ENCODE measurements at regions not wholly inside any gene's neighbourhood (a gene's known extent, or its start where the extent isn't known, plus 50 kb on each side); places are given as distances from the start of the nearest gene placed in this dataset.
"Not testable (repeated sequence)": the region's sequence is repeated elsewhere in the genome, so short reads cannot be mapped to it uniquely, and the experiment has no call there.

DNA sequence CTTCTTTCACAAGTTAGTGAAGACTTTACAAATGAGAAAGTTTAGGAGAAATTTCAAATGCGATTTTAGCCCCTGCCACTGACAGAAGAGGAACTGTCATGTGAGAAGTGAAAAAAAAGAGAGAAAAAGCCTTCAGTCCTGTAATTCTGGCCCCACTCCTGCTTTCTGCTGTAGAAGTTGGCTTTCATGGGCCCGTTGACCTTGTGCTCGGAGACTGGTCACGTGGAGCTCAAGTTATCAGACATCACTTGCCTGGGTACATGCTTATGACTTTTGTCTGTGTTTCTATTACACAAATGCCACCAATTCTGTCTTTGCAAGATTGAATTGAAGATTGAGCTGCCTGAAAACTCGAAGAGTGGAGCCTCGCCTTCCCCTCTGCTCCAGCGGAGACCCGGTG lies 749.9 kb downstream of the BCL11A start:
- no peak for DNase-seq (ENCODE audit: low read depth, low spot score)

DNA sequence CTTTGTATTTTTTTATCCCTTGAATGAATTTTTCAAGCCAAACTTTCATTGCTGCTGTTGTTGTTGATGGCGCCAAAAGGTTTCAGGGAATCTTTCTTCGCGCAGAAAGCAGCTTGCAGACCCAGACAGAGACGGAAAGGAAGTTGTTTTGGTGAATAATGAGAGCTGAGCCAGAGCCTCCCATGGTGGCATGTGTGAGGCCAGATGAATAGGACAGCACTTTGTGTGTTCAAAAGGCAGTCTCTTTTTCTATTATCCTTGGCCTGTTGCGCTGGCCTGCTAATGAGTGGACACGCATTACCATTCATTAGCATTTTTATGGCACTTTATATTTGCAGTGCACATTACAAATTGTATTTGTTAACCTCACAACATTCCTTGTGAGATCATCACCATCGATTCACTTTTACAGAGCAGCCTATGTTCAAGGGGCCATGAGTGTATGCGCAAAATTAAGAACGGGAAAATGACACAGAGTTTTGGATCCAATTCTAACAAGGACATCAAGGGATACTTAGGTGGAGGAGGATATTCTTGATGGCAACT lies 754.7 kb downstream of the BCL11A start:
- no peak for DNase-seq (ENCODE audit: low read depth, low spot score)

DNA sequence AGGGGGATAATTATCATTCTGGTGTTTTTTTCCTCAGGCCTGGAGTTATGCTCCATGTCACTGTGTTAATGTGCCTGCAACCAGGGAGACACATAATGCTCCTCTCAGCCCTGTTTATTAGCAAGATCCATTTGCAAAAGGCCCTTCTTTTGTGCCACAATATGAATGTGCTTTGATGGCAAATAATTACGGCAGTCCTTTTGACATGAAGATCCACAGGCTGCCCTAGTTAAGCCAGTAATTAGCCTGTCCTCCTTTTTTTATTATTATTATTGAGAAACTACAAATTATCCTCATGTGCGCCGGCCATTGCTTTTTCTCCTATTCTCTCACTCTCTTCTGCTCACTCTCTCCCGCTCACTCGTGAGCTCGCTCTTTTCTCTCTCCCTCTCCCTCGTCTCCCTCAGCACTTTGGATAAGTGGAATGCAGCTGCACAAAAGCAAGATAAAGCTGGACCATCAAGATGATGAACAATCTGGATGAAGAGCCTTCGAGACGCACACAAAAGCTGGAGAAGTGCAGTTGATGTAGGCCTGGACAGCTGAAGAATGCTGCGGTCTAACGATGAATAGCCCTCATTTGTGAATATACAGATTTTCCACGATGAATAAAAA lies 762.3 kb downstream of the BCL11A start:
- no peak for DNase-seq (ENCODE audit: low read depth, low spot score)

DNA sequence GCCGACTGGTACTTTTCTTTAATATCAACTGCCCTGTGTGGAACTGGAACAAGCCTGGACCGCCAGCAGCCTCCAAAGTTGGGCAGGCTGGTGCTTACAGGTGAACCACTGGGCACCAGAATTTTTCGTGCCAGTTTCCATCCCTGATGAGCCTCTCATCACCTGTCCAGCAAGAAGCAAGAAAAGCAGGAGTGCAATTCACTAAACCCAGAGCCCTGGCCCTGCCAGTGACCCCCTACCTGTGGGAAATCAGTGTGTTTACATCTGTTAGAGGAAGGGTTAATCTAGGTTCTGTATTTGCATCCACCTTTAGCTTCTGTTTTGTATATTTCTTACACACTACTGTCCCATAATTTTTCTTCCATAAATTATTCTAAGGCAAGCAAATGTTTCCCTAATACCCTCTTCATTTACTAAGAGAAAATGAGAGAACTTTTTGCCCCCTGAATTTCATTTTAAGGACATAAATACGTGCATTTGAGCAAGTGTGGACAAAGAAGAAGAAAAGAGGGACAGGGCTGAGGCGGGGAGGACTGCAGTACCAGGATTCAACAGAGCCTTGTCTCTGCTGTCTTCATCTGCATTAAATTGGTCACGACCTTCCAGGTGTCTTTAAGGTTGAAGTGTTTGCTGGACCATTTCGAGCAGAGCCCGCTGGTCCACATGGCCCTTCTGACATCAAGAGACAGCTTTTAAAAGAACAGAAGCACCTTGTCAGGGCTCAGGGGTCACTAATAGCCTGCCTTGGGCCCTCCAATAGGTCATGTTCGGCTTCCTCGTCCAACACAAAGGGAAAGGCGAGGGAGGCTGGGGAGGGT lies 763.1 kb downstream of the BCL11A start:
- DNase-seq (ENCODE audit: low read depth, low spot score), result no peak

DNA sequence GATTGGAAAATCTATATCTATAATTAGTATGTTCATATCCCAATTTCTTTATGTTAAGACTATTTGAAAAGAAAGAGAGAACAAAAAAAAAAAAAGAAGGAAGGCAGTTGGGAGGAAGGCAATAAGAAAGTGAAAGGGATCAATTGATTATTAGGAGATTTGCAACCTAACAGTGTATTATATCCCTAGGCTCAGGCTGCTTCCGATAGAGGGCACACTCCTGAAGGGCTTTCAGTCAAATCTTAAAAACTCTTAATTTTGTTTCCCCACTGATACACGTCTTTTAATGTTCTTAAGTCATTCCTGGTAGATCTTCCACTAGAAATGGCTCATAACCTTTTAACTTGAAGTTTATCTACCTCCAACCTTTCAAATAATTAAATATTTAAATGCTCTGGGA lies 763.9 kb downstream of the BCL11A start:
- DNase-seq (ENCODE audit: low read depth, low spot score), result no peak

DNA sequence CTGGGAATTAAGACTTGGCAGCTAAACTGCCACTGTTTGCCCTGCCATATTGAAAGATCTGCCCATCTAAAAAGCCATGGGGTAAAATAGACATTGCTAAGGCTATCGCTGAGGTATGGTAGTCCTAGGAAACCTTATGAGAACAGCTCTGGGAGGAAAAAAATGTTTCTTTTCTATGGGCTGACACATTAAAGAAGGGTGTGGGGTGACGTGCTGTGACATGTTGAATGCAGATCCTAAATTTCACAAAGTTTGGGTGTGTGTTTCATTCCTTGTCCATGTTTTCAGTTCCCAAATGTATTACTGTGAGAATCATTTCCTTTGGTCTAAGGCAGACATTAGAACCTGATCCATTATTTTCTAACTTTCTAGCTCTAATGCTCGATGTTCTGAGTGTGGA lies 766.4 kb downstream of the BCL11A start:
- no peak for DNase-seq (ENCODE audit: low read depth, low spot score)

DNA sequence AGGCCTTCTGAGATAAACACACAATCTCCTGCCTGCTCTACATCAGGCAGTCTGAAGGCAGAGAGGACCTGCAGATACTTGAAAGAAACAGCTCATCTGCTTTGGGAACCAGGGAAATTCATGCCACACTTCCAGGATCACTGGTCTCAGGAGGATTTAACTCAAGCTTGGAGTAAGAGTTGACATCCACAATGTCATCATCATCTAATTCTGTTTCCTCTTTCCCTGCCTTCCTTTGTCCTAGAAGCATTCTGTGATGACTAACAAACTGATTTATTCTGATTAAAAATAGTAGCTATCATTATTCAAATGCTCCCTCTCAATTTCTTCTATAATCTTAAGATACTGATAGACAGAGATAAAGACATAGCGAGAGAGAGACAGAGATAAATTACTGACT lies 766.8 kb downstream of the BCL11A start:
- no peak for DNase-seq (ENCODE audit: low read depth, low spot score)

DNA sequence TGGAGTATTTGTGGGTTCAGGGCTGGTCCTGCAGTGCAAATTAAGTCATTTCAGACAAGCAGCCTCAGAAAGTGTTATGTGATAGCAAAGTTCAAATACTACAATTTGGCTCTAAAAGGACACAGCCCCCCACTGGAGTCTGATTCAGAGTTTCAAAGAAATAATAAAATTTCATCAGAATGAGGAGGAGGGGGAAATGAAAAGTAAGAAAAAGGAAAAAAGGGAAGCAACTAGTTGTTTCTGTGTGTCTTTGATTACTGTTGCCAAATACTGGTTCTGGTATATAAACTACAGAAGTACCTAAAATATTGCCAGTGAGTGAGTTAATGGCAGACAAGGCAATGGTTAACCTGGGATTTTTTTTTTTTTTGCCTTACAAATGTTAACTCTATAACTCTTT lies 773.9 kb downstream of the BCL11A start:
- DNase-seq (ENCODE audit: low read depth, low spot score), result no peak

DNA sequence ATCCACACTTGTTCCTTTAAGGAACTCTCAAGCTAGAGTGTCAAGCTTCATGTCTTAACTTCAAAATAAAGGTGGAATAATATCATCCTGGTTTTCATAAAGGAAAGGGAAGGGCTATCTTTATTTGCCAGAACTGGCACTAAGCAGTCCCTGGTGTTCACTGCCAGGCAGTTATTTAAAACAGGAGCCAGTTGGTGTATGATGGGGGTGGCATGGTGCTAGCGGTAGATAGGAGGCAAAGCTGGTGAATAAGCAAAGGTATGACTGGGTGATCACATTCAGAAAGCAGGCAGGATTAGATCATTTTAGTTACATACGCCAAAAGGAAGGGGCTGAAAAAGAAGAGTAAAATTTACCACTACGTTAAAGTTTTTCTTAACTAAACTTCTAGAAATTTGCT lies 776.3 kb downstream of the BCL11A start:
- no peak for DNase-seq (ENCODE audit: low read depth, low spot score)

DNA sequence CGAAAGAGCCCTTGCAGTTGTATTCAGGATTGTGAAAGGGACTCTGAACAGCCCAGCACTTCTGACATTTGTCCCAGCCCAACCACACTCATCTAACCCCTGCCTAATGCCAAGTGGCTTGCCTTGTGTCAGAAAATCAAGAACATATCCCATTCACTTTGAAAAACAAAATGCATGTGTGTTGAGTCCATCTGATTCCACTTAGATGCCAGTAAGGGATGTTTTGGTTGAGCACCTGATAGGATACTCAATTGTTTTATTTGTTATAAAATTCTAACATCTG lies 776.8 kb downstream of the BCL11A start:
- no peak for DNase-seq (ENCODE audit: low read depth, low spot score)

DNA sequence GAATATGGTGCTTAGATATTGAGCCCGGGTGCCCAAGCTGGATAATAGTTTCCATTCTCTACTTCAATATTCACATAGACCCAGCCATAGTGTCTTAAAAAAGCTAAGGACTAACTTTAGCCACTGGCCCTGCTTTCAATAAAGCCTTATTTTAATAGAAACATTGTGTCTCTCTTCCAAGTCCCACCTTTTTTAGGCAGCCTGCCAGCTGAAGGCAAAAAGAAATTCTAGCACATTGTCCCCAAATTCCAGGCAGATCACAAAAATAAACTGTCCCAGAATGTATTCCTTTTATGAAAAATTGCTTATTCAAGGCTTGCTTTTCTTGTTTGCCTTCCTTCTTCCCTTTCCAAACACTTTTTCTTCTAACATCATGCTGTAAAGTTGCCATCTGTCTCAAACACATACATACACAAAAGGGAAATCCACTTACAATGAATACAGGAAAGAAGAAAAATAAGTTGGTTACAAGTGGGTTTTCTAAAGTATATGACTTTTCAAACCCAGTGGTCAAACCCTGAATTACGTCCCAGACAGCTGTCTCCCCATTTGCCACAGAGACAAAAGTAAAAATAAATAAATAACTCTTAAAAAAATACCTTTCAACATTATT lies 778.5 kb downstream of the BCL11A start:
- DNase-seq (ENCODE audit: low read depth, low spot score), result no peak

DNA sequence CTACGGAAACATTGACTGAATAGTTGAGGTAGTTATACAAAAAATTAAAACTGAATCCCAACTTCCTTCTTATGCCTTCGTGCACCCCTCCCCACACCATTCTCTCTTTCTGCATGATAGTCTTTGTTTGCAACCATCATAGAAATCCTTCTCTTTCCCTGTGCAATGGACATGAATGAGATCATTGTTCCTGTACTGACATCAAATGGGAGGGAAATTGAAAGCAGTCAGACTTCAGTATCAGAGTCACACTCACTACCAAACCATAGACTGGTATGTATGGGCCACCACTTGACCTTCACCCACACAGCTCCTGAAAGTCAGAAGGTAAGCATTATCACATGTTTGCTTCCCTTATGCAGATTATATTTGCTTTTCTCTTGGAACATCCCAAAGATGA lies 782.8 kb downstream of the BCL11A start:
- no peak for DNase-seq (ENCODE audit: low read depth, low spot score)

DNA sequence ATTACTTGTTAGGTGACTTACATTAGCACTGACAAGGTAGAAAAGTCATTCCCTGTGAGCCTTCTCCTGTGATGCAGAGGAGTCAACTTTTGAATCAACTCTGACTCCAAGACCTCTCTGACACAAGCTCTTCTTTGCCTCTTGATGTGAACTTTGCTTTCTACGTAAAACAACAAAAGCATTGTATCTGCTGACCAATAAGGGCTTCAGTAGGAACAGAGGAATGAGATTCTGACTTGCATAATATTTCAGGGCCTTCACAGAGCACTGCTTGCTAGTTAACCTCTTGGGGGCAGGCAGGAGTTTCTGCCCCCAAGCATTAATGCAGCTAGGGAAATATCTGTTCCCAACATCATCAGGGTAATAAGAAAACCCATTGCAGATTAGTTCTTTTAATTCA lies 791.5 kb downstream of the BCL11A start:
- DNase-seq (ENCODE audit: low read depth, low spot score), result no peak

DNA sequence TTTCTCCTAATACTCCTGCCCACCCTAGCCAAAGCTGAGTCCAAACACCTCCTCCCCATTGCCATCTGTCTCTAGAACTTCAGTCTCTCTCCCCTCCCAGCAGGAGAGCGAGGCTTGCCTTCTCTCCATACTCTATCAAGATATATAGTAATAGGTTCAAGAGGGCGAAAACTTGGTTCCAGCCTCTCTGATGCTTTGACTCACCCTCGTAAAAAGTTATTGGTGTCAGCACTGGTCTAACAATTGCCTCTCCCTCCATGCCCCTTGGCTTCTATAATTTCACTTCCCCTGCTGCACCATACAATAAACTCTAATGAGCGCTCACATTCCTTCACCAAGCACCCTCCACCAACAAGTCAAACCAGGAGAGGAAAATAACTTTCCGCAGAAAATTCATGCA lies 797.3 kb downstream of the BCL11A start:
- DNase-seq (ENCODE audit: low read depth, low spot score), result no peak

DNA sequence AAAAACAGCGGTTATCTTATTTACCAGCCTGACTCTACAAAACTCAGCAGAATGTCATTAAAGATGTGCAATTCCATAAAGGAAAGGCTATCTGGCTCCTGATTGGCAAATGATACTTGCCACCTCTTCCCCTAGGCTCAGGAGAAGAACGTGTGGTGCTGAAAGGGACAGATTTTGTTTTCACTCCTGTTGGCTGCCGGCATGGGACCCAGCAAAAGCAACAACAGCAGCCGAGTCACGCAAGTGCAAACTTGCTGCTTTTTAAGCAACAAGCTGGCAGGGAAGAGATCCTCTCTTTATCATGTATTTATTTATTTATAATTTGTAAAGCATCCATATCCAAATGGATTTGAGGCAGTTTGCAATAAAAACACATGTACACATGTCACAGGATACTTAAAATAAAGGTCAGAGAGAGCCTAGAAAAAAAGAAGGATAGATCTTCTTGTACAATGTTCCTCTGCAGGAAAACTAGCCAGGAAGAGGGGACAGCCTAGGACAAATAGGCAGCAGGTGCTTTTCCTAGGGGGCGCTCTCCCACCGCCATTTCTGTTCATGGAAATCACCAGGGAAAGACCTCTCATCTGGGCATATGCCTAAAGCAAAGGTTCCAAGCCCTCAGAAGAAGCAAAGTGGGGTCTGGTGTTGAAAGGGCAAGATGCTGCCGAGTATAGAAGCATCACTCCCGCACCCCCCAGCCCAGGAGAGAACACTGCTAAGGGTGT lies 799.3 kb downstream of the BCL11A start:
- no peak for DNase-seq (ENCODE audit: low read depth, low spot score)

DNA sequence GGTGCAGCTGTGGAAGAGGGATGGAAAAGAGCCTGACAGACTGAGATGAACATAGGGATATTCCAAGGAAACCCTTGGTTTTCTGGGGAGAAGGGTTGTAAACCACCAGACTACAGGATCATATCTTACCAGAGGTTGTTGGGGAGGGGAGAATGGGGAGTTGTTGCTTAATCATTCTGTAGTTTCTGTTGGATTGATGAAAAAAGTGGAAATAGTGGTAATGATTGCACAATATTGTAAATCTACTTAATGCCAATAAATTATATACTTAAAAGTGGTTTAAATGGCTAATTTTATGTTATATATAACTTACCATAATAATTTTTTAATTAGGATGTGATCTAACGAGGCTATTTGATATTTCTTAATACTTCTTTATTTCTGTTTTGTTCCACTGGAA lies 800.9 kb downstream of the BCL11A start:
- no peak for DNase-seq (ENCODE audit: low read depth, low spot score)

DNA sequence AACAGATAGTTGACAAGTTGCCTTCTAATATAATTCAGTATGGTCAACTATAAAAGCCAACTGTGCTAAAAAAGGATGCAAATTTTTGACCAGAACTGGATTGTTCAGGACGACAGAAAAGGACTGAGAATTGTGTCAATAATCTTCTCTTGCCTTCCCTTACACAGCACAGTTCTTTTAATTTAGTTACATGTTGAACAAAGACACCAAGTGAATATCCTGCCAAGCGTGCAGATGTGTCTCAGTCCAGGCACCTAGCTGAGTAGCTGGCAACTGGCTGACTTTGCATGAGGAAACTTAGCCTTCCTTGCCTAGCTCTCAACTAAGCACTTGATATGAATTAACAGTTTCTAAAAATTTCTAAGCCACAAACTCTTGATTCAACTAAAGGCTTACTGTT lies 801.4 kb downstream of the BCL11A start:
- no peak for DNase-seq (ENCODE audit: low read depth, low spot score)

DNA sequence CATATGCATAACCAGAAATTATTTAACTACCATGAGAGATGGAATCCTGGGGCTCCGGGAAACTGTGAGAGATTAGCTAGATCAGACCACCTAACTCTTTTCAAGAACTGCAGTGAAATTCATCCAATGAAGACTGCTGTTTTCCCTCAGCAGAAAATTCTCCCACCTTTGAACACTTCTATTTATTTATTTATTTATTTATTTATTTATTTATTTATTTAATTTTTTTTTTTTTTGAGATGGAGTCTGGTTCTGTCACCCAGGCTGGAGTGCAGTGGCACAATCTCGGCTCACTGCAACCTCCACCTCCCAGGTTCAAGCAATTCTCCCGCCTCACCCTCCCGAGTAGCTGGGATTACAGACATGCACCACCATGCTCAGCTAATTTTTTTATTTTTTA lies 802.2 kb downstream of the BCL11A start:
- not testable (repeated sequence) for DNase-seq (ENCODE audit: low read depth, low spot score)

DNA sequence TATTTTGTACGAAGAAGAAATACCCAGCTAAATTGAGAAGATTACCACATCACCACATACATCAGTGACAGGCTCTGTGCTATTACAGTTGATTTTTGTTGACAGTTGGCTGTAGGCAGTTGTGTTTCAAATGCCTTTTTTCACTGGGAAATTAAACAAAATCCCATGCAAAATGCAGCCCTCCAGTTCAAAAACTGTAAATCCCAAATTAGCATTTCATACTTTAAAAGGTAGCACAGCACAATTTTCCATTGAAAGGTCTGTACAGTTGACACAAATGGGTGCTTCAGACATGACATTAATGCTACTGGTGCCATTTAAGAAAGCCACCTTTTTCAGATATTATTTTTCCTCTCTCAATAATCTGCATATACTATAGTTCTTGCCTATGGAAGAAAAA lies 807.2 kb downstream of the BCL11A start:
- DNase-seq (ENCODE audit: low read depth, low spot score), result no peak

DNA sequence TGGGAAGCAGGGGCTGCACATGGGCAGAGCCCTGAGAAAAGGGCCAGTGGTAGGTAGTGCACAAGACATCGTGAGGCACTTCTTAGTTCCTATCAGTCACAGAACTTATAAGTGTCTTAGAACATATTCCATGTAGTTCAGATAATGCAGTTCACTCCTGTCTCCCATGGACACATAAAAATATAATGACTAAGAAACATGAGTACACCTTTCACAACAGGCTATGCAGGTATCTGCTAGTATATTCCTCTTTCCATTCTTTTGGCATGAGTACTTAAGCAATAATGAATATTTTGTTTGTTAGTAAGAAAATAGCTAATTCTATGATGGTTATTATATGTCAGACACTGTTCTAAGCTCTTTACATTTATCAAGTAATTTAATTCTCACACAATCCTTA lies 808.4 kb downstream of the BCL11A start:
- DNase-seq (ENCODE audit: low read depth, low spot score), result no peak

DNA sequence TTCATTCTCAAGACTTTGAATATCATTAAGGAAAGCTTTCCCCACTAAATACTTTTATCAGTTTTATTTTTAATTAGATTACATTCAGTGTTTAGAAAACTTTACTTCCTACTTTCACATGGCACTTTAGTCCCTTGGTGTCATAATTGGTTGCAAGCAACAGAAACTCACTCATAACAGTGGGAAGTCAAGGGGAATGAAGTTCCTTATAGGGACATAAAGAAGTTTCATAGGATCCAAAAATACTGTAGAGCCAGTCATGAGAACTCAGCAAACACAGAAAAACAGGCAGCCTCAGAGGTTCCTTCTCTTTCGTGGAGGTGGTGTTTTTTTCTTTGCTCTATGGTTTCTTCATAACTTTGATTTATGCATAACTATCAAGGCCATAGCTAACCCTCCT lies 809.0 kb downstream of the BCL11A start:
- no peak for DNase-seq (ENCODE audit: low read depth, low spot score)

DNA sequence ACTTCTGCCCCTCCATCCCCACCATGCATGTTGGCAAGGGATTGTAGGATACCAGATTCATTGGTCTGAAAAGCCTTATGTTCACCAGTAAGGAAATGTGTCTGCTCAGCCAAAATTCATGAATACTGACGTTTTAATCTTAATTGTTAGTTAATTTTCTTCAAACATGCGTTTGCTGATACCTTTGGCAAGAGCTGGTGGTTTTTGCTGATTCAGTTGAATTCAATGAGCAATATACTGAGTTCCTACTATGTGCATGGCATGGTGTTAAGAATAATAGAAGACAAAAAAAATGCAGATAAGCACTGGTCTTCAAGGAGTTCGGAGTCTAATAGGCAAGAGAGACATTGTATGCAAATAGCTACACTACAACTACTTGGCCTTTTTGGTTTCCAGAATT lies 811.6 kb downstream of the BCL11A start:
- DNase-seq (ENCODE audit: low read depth, low spot score), result no peak

All from smooth muscle cell of the brain vasculature (primary cell).